ENCODE measurements at regions not wholly inside any gene's neighbourhood (a gene's known extent, or its start where the extent isn't known, plus 50 kb on each side); places are given as distances from the start of the nearest gene placed in this dataset.

GRCh38 chr5:31047621-31048020, 145.9 kb upstream of the CDH6 start:
- DNase-seq, result no peak

DNA sequence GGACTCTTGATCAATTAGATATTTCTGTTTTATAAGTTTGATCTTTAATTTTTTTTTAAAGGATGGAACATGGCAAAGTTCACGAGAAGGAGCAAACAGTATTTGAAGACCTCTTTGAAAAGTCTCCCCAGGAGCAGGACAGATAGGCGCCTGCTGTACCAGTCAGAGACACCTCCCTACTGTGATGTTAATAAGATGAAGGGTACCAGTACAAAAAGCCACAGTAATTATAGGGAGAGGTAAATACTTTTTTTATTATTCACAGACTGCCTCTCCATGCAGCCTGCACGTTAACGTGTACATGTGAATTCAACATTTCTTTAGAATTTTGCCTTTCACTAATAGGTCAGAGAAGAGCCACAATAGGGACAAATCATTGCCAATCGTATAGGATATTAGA, 146.5 kb upstream of the CDH6 start:
- no peak for DNase-seq

GRCh38 chr5:31036411-31036810, 157.1 kb upstream of the CDH6 start:
- DNase-seq, result no peak

DNA sequence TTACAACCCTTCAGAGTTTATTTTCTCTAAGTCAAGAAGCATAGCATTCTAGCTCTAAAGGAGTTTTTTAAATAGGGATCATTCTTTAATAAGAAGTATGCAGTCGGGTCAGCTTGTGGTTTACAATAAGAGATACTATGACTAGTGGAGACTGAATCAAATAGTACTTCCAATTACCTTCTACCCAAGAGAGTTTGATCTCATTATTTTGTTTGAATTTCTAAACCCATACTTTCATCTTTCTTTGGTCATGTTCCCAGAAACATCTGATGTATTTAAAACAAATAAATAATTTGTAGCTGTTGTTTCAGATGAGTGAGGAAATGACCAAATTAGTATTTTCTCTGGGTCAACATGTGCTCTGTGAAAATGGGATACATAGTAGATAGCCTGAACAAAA, 160.2 kb upstream of the CDH6 start:
- DNase-seq, result no peak

- no peak for DNase-seq
These were observed 163.6 kb upstream of the CDH6 start for GRCh38 chr5:31029925-31030324.

DNA sequence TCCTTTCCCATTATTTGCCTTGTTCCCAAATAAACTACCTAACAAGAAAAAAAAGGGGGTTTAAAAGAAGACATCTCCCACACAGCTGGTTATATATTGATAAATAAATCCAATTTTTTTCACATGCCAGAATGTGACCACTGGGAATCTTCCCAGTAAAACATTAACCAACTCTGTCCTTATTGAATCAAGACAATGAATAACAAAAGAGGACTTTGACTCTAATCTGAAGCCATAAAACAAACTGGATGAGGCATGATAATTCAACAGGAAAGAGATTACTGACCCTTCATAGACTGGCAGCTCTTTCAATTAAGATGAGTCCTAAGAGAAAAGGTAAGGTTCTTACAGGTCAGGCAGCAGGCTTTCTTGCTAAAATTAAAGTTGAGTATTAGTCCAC, 165.8 kb upstream of the CDH6 start:
- no peak for DNase-seq

GRCh38 chr5:31023105-31023504, 170.4 kb upstream of the CDH6 start:
- DNase-seq, result no peak

DNA sequence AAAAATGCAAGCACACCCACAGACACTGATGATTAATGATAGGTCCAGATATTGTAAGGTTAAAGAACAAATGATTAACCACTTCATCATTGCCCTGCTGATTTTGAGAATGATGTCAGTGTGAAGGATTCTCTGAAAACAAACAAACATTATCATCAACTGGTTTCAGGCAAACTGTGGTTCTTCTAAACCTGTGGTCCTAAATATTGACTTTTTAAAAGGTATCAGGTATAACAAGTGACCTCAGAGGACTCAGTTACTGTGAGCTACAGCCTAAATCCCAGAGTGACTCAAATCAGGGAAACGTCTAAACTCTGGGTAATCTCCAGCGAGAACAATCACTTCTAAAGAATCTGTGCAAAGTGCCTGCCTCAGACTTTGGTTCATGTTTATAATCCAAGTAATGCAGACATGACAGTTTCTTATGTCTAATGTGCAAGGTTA, 172.3 kb upstream of the CDH6 start:
- no peak for DNase-seq

- DNase-seq, result no peak
These were observed 185.3 kb upstream of the CDH6 start for GRCh38 chr5:31008231-31008630.

DNA sequence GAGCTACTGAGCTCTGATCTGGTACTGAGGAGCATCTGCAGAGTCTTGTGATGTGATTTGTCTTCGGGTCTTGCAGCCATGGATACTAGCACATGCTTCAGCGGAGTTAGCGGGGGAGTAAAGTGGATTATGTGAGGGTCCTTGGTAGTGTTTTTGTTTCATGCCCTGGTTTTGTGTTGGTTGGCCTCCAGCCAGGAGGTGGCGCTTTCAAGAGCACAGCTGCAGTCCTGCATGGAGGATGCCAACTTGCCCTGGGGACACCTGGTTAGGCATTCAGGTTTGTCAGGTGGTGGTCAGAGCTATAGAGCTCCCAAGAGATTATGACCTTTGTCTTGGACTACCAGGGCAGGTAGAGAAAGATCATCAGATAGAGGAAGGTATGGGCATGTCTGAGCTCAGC, 185.8 kb upstream of the CDH6 start:
- DNase-seq, result no peak

DNA sequence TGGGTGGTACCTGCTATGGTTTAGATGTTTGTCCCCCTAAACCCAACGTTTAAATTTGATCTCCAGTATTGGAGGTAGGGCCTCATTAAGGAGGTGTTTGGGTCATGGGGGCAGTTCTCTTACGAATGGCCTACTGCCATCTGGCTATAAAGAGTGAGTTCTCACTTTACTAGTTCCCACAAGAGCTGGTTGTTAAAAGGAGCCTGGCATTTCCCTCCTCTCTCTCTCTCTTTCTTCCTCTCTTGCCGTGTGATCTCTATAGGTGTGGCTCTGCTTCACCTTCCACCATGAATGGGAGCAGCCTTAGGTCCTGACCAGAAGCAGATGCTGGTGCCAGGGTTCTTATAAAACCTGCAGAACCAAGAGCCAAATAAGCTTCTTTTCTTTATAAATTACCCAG, 193.2 kb upstream of the CDH6 start:
- no peak for DNase-seq

DNA sequence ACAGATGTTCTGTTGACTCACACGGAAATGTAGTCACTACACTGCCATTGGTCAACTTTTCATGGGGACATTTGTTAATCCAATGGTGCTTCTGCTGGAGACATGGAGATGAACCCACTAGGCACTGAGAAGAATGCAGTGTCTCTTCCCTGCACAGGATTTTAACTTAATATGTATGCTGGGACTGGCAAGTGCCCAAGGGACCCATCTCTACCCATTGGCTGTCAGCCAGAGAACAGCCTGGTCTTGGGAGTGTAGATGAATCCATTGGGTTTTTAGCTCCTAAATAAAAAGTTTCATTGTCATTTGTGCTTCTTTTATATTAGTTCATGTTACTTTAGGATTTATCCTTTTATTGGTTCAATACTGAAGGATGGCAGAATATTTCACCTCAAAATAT, 195.8 kb upstream of the CDH6 start:
- no peak for DNase-seq

DNA sequence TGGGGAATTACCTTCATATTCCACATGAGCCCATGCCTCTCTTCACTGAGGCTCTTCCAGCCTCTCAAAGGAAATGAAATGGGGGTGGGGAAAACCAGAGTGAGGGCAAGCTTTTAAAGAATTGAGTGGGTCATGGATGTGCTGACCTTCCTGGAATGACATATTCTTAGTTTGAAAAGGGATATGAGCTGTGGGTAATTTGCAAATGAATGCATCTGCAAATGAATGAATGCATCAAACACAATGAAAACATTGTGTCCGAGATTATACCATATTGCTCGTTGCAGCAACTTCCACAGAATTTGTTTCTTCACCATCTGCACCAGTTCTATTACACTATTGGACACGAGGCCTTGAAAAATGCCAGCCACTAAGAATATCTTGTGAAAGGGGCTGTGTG, 198.6 kb upstream of the CDH6 start:
- no peak for DNase-seq

- DNase-seq, result no peak
These were observed 199.3 kb upstream of the CDH6 start for GRCh38 chr5:30994176-30994575.

GRCh38 chr5:30991462-30991861, 202.0 kb upstream of the CDH6 start:
- DNase-seq, result no peak

DNA sequence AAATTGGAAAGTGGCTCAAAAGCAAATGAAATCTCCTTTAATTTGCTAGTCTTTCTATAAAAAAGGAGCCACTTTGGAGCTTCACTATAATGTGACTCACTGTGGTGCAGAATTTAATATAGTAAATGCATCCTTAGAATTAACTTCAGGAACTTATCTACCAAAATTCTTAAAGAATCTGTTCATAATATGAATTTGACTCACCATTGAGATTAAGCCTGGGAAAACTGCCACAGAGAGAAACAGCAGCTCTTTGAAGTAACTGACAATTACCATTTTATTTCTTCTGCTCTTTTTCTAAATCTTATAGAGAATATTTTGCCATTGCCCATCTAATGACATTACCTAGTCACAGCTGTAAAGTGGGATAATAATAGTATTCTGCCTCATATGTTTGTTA, 211.9 kb upstream of the CDH6 start:
- no peak for DNase-seq

GRCh38 chr5:30968971-30969370, 224.5 kb upstream of the CDH6 start:
- no peak for DNase-seq

- DNase-seq, result no peak
These were observed 233.4 kb upstream of the CDH6 start for GRCh38 chr5:30960036-30960435.

GRCh38 chr5:30959238-30959637, 234.2 kb upstream of the CDH6 start:
- DNase-seq, result no peak

- no peak for DNase-seq
These were observed 235.9 kb upstream of the CDH6 start for GRCh38 chr5:30957591-30957990.

DNA sequence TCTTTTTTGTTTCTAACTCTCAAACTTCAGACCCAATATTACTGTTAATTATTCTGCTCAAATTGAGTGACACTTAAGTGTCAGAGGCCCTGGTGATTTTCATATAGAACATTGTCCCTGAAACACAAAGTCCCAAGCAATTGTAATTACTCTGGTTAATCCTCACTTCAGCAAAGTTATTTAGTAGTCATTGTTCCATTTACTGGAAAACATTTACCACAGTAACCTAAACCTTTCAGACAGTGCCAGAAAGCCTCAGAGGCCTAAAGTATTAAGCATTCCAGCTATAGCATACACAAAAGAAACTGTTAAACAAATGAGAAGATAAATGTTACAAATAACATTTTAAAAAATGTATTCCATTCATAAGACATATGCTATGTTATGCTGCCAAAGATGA, 237.2 kb upstream of the CDH6 start:
- DNase-seq, result no peak

GRCh38 chr5:30937070-30937469, 256.4 kb upstream of the CDH6 start:
- no peak for DNase-seq

- DNase-seq, result no peak
These were observed 259.9 kb upstream of the CDH6 start for GRCh38 chr5:30933599-30933998.

- no peak for DNase-seq
These were observed 261.0 kb upstream of the CDH6 start for GRCh38 chr5:30932273-30933017.

- peak; percentile 66 for DNase-seq
These were observed 262.8 kb upstream of the CDH6 start for GRCh38 chr5:30930736-30931135.

DNA sequence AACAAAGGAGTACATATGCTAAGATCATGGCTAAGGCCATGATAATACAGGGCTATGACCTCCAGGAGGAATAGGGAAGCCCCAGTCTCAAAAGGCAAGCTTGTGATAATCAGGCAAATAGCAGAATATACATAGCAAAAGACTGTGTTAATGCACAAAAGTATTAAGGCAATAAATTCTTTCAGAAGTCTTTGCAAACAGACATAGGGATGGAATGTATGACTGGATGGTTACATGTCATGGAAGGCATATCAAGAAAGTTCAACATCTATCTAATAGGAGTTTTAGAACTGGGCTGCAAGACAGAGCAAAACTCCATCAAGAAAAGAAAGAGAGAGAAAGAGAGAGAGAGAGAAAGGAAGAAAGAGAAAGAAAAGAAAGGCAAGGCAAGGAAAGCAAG, 264.5 kb upstream of the CDH6 start:
- DNase-seq, result no peak
